Stromal cell of bone marrow (primary cell): ENCODE measurements at regions not wholly inside any gene's neighbourhood (a gene's known extent, or its start where the extent isn't known, plus 50 kb on each side); places are given as distances from the start of the nearest gene placed in this dataset.

Experiments
- DNase-seq: peaks from one replicate; pipeline ENCODE4 v3.0.0-alpha.2; 2012; ENCODE audit warnings: low read depth

DNA sequence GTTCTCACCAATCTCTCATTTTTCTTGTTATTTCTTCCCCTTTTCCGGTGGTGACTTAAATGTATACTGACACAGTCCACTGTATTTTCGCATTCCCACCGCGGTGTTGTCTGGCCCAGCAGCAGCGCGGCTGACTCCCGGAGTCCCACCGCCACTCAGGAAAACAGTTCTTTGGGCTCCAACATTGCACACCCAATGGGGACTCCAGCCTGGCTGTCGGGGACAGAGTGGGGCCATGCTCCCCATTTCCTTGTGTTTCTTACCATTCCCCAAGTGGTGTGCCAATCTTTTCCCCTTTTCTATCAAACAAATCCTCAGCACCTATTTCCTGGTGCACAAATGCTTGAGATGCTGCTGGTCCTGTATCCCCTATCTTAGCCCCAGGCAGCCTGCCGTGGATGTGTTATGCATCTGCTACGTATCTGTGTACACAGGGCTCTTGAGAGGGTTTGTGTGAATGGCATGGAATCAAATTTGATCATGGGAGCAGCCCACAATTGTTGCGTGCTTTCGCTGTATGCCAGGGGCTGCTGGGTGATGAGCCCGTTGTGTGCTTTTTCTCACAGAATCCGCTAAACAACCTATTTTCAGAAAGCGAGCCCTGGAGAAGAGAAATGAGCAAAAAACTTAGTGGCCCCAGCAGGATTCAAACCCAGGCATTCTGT, 219.1 kb upstream of the RGMA start:
- DNase-seq, result no peak

GRCh38 chr15:93307513-93307912, 218.5 kb upstream of the RGMA start:
- DNase-seq, result no peak

- no peak for DNase-seq
Observed at GRCh38 chr15:93305306-93305705, 216.3 kb upstream of the RGMA start.

DNA sequence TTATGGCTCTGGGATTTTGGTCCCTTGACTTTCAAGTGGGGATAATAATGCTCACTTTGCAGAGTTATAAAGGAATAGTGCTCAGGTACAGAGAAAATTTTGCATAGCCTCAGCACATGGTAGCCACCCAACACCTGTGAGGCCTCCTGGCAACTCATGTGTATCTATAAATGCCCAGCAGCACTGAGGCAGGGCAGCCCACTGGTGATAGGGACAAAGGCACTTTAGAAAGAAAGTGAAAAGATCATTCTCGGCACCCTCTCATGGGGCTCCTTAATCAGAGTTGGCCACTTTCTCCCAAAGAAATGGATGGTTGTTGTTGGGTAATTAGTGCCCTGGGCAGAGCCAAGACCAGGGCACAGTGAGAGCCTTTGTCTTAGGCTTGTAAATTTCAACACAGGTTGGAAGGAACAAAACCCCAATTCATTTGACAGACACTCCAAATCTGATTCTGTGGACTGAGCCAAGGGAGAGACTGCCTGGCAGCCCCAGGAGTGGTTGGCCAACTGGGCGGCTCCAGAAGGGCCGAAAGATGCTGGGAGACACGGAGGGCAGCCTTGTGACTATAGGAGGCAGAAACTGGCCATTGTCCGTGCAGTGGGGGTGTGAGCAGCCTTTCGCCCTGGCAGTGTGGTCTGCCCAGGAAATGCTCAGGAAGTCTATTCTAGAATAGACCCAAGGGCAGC, 213.2 kb upstream of the RGMA start:
- no peak for DNase-seq

DNA sequence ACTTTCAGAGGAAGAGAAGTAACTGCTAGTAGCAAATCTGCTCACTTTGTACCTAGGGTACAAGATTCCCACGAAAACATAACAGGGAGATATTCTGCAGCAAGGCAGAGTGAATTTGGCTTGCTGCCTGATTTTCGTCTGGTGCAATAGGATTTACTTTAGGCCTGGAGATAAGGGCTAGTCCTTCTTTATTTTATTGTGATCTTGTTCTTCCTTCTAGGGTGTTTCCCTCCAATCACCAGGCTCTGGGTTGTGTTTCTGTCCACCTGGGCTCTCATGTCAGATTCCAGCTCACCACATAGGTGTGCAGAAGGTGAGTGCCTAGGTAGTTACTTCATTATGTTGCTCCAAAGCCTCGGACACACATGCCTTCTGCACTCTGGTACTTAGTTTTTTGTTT, 211.8 kb upstream of the RGMA start:
- no peak for DNase-seq

DNA sequence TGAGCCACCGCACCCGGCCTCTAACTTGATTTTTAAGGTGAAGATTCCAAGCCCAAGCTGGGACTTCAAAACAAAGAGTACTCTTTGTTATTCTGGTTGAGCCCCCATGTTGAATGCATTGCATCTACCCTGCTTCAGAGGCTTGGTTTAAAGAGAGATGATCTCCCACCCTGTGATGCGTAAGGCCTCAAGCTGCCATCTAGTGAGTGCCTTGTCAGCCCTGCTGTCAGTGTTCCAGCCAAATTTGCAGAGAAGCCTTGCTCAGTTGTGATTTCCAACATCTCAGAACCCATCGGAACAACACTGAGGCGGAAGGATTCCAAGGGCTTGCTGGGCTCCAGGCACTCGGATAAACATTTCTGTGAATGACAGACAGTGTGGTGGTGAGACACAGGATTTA, 210.7 kb upstream of the RGMA start:
- no peak for DNase-seq

DNA sequence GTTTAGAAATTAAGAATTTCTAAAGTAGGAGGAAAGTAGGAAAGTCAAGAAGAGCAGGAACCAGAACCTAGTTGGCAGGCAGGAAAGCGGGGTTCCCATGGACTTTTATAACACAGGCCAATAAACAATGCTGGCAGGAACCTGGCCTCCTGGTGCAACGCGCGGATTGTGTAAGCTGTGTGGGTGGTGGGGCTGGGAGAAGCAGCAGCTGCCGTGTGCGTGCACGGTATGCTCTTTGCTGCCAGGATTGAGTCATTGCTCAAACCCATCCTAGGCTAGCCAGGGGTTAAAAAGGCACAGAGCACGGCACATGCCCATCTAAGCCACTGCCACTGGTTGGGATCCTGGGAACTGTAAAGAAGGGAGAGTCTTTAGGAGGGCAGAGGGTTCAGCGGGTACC, 209.9 kb upstream of the RGMA start:
- DNase-seq, result no peak

DNA sequence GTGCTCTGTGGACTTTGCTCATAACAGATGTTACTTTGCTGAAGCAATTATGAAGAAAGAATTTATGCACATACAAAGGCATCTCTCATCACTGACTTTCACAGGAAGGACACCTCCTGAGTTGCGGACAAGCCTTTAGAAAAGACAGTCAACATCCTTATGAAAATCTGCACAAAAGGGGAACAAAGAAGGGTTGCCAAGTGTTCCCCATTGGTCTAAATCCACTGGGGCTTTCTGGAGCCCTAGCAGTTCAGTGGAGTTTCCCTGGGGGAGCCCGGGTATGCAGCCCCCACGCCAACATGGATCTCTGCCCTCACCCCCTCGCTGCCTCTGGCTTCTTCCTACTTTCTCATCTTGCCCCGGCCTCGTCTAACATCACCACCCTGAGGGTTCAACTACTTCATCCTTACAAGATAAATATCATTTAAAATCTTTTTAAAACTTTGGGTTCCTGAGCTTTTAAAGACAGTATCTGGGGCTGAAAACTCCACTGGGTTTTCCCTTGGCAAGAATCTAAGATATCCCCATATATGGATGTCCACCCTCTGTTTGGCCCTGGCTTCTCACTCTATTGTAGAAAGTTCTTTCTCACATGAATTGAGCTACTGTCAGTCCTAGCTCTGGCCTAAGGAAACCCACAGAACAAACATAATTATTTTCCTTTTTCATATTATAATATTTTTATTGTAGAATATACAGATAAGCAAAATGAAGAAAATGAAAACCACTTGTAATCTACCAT, 207.9 kb upstream of the RGMA start:
- DNase-seq, result no peak

- DNase-seq, result no peak
Observed at GRCh38 chr15:93294896-93295295, 205.9 kb upstream of the RGMA start.

DNA sequence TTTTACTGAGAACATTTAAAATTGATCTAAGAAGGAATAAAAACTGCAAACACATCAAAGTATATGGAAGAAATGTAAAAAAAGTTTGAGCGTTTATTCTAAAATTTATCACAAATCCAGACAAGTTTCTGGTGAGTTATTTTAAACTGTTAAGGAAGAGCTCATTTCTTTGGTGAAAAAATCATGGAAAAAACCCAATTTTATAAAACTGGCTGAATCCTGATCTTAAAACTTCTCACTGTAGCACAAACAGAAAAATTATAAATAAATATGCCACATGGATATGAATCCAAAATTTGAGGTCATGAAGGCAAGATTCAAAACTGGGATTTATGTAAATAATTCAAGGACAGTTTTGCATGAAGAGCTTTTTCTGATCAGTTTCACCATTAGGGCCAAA, 205.1 kb upstream of the RGMA start:
- no peak for DNase-seq

DNA sequence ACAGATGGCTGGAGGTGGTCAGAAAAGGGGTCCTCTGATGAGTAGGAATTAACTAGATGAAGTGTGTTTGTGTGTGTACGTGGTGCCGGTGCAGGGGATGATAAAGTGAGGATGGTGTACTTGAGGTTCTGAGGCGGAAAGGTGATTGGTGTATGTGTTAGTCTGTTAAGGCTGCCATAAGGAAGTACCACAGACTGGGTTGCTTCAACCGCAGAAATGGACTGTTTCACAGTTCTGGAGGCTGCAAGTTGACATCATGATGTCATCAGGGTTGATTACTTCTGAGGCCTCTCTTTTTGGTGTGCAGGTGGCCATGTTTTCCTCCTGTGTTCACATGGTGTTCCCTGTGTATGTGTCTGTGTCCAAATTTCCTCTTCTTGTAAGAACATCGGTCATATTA, 202.4 kb upstream of the RGMA start:
- DNase-seq, result no peak

DNA sequence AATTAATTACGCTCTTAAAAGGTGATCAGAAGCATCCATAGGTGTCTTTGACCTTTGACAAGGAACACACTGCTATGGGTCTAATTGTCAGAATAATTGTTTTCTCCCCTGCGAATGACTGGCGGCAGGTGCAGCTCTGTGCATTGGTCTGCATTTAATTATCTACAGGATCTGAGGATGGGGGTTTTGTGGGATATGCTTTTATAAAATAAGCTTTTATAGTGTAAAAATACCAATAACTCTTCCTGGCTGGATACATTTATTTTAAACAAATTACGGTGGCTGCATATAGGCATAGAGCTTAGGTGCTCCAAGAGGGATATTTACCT, 201.6 kb upstream of the RGMA start:
- no peak for DNase-seq

DNA sequence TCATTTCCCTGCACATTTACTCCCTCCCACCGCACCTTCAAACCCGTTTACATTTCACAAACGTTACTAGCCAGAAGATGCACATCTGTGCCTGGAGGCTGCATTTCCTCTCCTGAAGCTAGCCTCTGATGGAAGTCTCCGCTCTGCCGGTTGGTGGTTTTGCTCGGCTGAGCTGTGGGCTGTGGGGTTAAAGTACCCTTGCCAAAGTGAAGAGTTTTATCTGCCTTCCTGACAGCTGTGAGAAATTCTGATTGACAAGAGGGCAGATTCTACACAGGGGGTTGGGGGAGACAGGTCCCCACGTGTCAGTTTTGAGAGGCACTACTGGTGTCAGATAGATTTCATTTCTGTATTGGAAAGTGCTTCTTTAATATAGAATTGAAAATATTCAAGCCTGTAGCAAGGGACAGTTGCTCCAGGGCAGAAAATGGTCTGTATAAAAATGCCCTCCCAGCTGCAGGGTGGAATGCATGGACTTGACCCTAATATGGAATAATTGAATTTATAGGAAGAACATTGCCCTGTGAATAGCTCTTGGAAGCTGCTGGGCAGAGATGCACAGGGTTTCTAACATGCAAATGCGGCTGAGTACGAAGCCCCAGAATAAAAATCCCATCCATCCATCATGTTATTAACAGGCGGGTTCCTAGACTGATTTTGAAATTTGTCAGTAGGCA, 201.1 kb upstream of the RGMA start:
- no peak for DNase-seq

DNA sequence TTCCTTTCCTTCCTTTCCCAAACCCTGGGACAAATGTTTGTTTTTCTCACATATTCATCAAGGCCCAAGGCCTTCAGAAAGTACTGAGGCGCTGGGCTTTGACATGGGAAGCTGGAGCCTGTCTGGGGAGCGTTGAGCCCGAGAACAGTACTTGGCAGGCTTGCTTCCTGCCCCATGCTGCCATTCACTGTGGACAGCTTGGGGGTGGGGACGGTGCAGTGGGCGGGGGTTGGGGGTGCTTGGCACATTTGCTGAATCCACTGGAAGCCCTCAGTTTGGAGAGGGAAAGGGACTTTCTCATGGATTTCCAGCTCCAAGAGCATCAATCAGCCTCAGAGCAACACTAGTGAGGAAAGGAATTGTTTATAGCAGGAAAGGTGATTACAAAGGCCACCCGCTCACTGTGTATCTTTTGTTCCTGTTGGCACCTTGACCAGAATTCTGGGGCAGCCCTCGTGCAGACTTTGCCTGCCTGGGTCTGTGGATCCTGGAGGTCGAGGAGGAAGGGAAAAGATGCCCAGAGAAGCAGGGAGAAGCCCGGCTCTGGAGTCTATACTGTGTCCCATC, 199.8 kb upstream of the RGMA start:
- DNase-seq, result no peak

- DNase-seq, result no peak
Observed at GRCh38 chr15:93286446-93286845, 197.4 kb upstream of the RGMA start.

DNA sequence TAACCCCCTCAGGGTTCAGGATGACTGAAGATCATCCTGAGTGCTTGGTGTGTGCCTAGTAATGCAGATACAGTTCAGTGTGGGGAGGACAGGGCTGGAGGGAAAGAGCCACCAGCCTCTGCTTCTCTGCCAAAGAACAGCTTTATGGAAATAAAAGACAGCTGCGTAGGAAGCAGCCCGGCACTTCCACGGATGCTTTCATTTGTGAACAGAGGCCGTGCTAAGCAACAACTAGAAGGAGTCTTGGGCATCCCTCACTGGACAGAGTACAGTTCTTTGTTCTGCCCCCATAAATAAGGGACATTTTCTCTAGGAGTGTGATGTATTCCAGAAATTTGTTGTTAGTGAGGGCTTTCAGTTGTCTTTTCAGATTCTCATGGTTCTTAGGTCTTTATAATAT, 194.8 kb upstream of the RGMA start:
- DNase-seq, result no peak

- DNase-seq, result no peak
Observed at GRCh38 chr15:93282808-93283207, 193.8 kb upstream of the RGMA start.

- DNase-seq, result no peak
Observed at GRCh38 chr15:93278783-93279182, 189.8 kb upstream of the RGMA start.

GRCh38 chr15:93278006-93278405, 189.0 kb upstream of the RGMA start:
- DNase-seq, result no peak

- DNase-seq, result no peak
Observed at GRCh38 chr15:93274257-93274656, 185.2 kb upstream of the RGMA start.

GRCh38 chr15:93271871-93272270, 182.9 kb upstream of the RGMA start:
- DNase-seq, result no peak

DNA sequence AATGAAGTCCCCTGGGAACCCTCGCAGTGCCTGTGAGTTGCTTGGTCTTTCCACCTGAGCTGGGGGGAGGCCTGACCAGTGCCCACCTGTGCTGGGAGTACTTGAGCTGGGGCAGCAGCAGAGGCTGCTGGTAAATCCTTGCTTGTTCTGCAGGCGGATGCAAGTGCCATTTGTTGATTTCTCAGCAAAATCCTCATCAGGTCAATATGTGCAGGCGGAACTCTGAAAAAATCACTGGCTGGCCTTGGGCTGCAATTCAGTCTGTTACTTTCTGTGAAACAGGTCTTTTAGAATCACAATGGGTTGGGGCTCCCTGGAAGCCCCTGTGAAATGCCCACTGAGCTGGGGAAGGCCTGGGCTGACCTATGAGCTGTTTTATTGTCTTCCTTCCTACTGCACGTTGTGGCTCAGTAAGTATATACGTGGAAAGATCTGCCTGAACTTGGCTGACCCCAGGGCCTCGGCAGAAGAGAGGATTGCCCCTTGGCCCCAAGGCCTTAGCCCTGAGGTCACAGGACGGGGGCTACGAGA, 182.0 kb upstream of the RGMA start:
- DNase-seq, result no peak
